ENCODE measurements at regions not wholly inside any gene's neighbourhood (a gene's known extent, or its start where the extent isn't known, plus 50 kb on each side); places are given as distances from the start of the nearest gene placed in this dataset.

DNA sequence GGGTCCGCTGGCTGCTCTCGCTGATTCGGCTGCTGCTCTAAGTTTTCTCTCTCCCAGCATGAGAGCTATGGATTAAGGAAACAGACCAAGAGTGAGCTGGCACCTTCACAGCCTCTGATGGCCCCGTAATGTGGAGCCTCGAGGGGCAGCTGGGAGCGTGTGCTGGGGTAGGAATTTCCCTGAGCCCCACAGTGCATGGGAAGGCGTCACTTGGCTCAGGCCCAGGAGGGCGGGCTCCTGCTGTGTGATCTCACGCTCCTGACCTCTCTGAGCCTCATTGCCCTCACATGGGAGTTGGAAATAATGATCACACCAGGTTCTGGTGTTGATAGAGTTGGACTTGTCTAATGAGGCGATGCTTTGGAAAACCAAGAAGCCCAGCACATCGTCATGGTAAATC lies 238.6 kb upstream of the CRY1 start:
- no peak overlapping the region for H3T11ph ChIP-seq (ENCODE audit: low read length)
- no peak for DNase-seq
- no peak overlapping the region for H3K14ac ChIP-seq (ENCODE audit: insufficient read depth, low read length)
- no peaks in the 10 kb centered on the region for H3K4me1 ChIP-seq (ENCODE audit: insufficient read depth, low read length)
- H2BK5ac ChIP-seq (ENCODE audit: insufficient read length, low read length), result no peak overlapping the region
- no peaks in the 10 kb centered on the region for H3K23me2 ChIP-seq (ENCODE audit: insufficient read length, low read depth, low read length, poor library complexity, severe bottlenecking)
- no peak overlapping the region for H4K5ac ChIP-seq (ENCODE audit: insufficient read length, low read depth, low read length)
- no peak overlapping the region for H3K56ac ChIP-seq (ENCODE audit: insufficient read length, low read depth, low read length)
- no peaks in the 10 kb centered on the region for H4K20me1 ChIP-seq (ENCODE audit: control insufficient read depth, insufficient read depth, insufficient read length)
- no peak overlapping the region for H2AK5ac ChIP-seq (ENCODE audit: insufficient read length, low read length)
- no peak overlapping the region for H2BK15ac ChIP-seq (ENCODE audit: low read depth, low read length)
- no peak overlapping the region for H3K18ac ChIP-seq (ENCODE audit: insufficient read length, low read depth, low read length)
- no peaks in the 10 kb centered on the region for H3K9me3 ChIP-seq (ENCODE audit: control insufficient read depth, low read depth, low read length)
- Mint-ChIP-seq H3K9me3 (no peaks in the 10 kb centered on the region), H3K4me3 (no peak overlapping the region), H3K27me3 (ENCODE audit: low read depth) (peaks cover 19% of the 10 kb centered on the region), H3K4me1 (peaks cover 20 to 31% of the 10 kb centered on the region in 2 experiments), H3K27ac (no peak overlapping the region), H3K36me3 (ENCODE audit: insufficient read depth in 1 of 3, low read depth in 3 of 3) (no peaks in the 10 kb centered on the region)
- no peak overlapping the region for H3K27ac ChIP-seq (ENCODE audit: insufficient read length, low read depth, low read length)
- no peak overlapping the region for H3K4ac ChIP-seq (ENCODE audit: low read depth, low read length)
- no peak overlapping the region for H3K4me2 ChIP-seq (ENCODE audit: insufficient read depth, insufficient read length, low read length)
- H3K79me1 ChIP-seq (ENCODE audit: insufficient read depth, low read depth, low read length, poor library complexity, severe bottlenecking), result no peaks in the 10 kb centered on the region
- H3K9ac ChIP-seq (ENCODE audit: extremely low read depth, insufficient read length, low read length), result no peak overlapping the region
- TF ChIP-seq, protein P1, sequence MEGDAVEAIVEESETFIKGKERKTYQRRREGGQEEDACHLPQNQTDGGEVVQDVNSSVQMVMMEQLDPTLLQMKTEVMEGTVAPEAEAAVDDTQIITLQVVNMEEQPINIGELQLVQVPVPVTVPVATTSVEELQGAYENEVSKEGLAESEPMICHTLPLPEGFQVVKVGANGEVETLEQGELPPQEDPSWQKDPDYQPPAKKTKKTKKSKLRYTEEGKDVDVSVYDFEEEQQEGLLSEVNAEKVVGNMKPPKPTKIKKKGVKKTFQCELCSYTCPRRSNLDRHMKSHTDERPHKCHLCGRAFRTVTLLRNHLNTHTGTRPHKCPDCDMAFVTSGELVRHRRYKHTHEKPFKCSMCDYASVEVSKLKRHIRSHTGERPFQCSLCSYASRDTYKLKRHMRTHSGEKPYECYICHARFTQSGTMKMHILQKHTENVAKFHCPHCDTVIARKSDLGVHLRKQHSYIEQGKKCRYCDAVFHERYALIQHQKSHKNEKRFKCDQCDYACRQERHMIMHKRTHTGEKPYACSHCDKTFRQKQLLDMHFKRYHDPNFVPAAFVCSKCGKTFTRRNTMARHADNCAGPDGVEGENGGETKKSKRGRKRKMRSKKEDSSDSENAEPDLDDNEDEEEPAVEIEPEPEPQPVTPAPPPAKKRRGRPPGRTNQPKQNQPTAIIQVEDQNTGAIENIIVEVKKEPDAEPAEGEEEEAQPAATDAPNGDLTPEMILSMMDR (conservative IDR thresholded peaks at IDR 0.05), result no peak
- no peak overlapping the region for H2BK20ac ChIP-seq (ENCODE audit: low read depth, low read length, poor library complexity, severe bottlenecking)
- no peak overlapping the region for H4K91ac ChIP-seq (ENCODE audit: insufficient read length, low read depth, low read length)
- no peaks in the 10 kb centered on the region for H3K79me2 ChIP-seq (ENCODE audit: insufficient read depth, low read length)
- no peak overlapping the region for H2BK12ac ChIP-seq (ENCODE audit: insufficient read length, low read depth, low read length)
- H2AFZ ChIP-seq (ENCODE audit: low read length), result no peak overlapping the region
- no peak overlapping the region for H3K23ac ChIP-seq (ENCODE audit: insufficient read length, low read depth, low read length)
- no CpG with 5 or more reads among the region's 11 CpGs for WGBS (ENCODE audit: extremely low coverage, insufficient read length, low lambda C conversion rate)
- no peak overlapping the region for H2BK120ac ChIP-seq (ENCODE audit: low read depth, low read length, poor library complexity, severe bottlenecking)
- no peaks in the 10 kb centered on the region for H3K27me3 ChIP-seq (ENCODE audit: insufficient read depth, low read length)
- no peak overlapping the region for H4K8ac ChIP-seq (replicated peaks; ENCODE audit: insufficient read length, low read depth, low read length)

Data from H9 (cell line).